ENCODE measurements at regions not wholly inside any gene's neighbourhood (a gene's known extent, or its start where the extent isn't known, plus 50 kb on each side); places are given as distances from the start of the nearest gene placed in this dataset.

- Mint-ChIP-seq H3K4me1 (no peaks in the 10 kb centered on the region), H3K27me3 (no peaks in the 10 kb centered on the region), H3K36me3 (ENCODE audit: low read depth) (no peaks in the 10 kb centered on the region), H3K9me3 (peaks cover 4% of the 10 kb centered on the region), H3K4me3 (no peak overlapping the region), H3K27ac (no peak overlapping the region)
- no peak for ATAC-seq (replicated peaks)
These were observed 339.0 kb downstream of the KCNN2 start for GRCh38 chr5:114700823-114701222.

- H3K36me3 Mint-ChIP-seq (ENCODE audit: low read depth), result no peaks in the 10 kb centered on the region
- no peaks in the 10 kb centered on the region for H3K27me3 Mint-ChIP-seq
- no peak overlapping the region for H3K4me3 Mint-ChIP-seq
- no peak overlapping the region for H3K27ac Mint-ChIP-seq
- H3K4me1 Mint-ChIP-seq, result no peaks in the 10 kb centered on the region
- peaks cover 4% of the 10 kb centered on the region for H3K9me3 Mint-ChIP-seq
- ATAC-seq (replicated peaks), result no peak
These were observed 333.5 kb downstream of the KCNN2 start for GRCh38 chr5:114695292-114695904.

DNA sequence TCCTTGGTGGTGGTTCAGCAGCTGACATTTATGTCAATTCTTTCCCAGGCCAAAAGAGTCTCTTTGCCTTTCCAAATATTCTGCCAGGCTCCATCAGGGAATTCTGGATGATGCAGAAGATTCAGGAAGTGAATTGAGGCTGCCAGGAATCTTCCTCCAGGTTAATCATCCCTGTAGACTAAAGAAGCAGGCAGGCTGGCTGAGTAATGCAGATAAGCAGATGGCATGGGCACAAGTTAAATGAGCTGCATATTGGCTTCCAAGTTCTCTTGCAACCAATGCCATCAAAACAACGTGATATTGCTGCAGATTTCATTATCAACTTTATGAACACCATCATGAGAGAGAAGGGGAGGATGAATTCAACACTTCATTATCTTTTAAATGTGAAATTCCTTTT, 324.5 kb downstream of the KCNN2 start:
- Mint-ChIP-seq H3K27ac (no peak overlapping the region), H3K9me3 (peaks cover 3% of the 10 kb centered on the region), H3K4me1 (no peaks in the 10 kb centered on the region), H3K4me3 (no peak overlapping the region), H3K27me3 (no peaks in the 10 kb centered on the region), H3K36me3 (ENCODE audit: low read depth) (no peaks in the 10 kb centered on the region)
- no peak for ATAC-seq (replicated peaks)

GRCh38 chr5:114678778-114679177, 316.9 kb downstream of the KCNN2 start:
- no peaks in the 10 kb centered on the region for H3K36me3 Mint-ChIP-seq (ENCODE audit: low read depth)
- H3K9me3 Mint-ChIP-seq, result no peaks in the 10 kb centered on the region
- H3K4me1 Mint-ChIP-seq, result no peaks in the 10 kb centered on the region
- no peak overlapping the region for H3K4me3 Mint-ChIP-seq
- ATAC-seq (replicated peaks), result no peak
- H3K27ac Mint-ChIP-seq, result no peak overlapping the region
- no peaks in the 10 kb centered on the region for H3K27me3 Mint-ChIP-seq

DNA sequence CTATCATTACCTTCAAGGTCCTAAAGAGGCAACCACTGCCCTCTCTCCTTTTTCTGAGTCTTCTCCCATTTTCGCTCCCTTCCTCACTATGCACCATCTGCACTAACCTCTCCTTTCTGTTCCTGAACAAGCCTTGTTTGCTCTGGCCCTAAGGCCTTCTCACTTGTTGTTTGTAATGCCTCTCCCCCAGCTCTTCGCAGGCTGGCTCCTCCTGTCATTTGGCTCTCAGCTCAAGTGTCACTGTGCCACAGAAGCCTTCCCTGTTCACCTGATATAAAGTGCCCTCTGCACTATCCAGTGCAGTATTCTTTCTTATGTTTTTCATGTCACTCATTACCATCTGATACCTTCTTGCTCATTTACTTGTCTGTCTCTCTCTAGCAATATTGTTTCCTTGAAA, 303.7 kb downstream of the KCNN2 start:
- Mint-ChIP-seq H3K4me3 (no peak overlapping the region), H3K36me3 (ENCODE audit: low read depth) (no peaks in the 10 kb centered on the region), H3K9me3 (peaks cover 26% of the 10 kb centered on the region), H3K27ac (no peak overlapping the region), H3K4me1 (no peaks in the 10 kb centered on the region), H3K27me3 (no peaks in the 10 kb centered on the region)
- ATAC-seq (replicated peaks), result no peak

DNA sequence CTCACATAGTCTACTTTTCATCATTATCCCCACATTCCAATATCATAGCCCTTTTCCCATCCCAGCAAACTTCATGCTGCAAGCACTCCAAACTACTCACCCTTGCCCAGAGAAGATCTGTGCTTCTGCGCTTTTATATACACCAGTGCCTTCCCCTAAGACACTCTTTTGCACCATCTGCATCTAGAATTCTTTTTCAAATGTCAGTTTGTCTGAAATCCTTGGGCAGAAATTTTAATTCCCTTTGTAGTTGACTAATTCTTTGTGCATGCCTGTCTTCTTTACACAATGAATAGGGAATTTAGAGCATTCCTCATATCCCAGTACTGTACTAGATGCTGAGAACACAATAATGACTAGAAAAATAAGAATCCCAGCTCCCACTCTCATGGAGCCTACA, 298.9 kb downstream of the KCNN2 start:
- no peak for ATAC-seq (replicated peaks)
- no peaks in the 10 kb centered on the region for H3K4me1 Mint-ChIP-seq
- no peak overlapping the region for H3K4me3 Mint-ChIP-seq
- H3K36me3 Mint-ChIP-seq (ENCODE audit: low read depth), result no peaks in the 10 kb centered on the region
- H3K9me3 Mint-ChIP-seq, result peaks cover 24% of the 10 kb centered on the region
- H3K27ac Mint-ChIP-seq, result no peak overlapping the region
- no peaks in the 10 kb centered on the region for H3K27me3 Mint-ChIP-seq

GRCh38 chr5:114658194-114658593, 296.3 kb downstream of the KCNN2 start:
- no peak overlapping the region for H3K27ac Mint-ChIP-seq
- no peak for ATAC-seq (replicated peaks)
- peaks cover 20% of the 10 kb centered on the region for H3K9me3 Mint-ChIP-seq
- H3K36me3 Mint-ChIP-seq (ENCODE audit: low read depth), result no peaks in the 10 kb centered on the region
- H3K4me3 Mint-ChIP-seq, result no peak overlapping the region
- H3K27me3 Mint-ChIP-seq, result no peaks in the 10 kb centered on the region
- H3K4me1 Mint-ChIP-seq, result no peaks in the 10 kb centered on the region

GRCh38 chr5:114657342-114658130, 295.7 kb downstream of the KCNN2 start:
- ATAC-seq (replicated peaks), result no peak
- Mint-ChIP-seq H3K4me1 (no peaks in the 10 kb centered on the region), H3K27ac (no peak overlapping the region), H3K4me3 (no peak overlapping the region), H3K9me3 (peaks cover 18% of the 10 kb centered on the region), H3K27me3 (no peaks in the 10 kb centered on the region), H3K36me3 (ENCODE audit: low read depth) (no peaks in the 10 kb centered on the region)

DNA sequence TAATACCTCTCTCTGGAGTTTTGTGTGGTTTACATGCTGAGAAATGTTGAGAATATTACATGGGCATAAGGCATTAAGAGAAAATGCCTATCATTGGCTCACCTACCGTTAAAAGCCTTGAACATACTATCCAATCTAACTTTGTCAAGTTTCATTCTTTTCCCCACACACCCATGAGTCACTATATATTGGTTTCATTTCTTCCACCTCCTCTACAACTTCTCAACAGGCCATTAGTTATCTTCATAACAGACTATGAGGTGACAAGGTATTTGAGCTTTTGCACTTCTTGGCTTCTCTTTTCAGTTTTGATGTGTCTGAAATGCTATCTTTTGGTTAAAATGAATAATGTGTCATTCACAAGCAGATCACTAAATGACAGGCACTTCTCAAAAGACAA, 288.0 kb downstream of the KCNN2 start:
- ATAC-seq (replicated peaks), result no peak
- peaks cover 9% of the 10 kb centered on the region for H3K9me3 Mint-ChIP-seq
- no peaks in the 10 kb centered on the region for H3K27me3 Mint-ChIP-seq
- no peaks in the 10 kb centered on the region for H3K36me3 Mint-ChIP-seq (ENCODE audit: low read depth)
- H3K4me3 Mint-ChIP-seq, result no peak overlapping the region
- no peaks in the 10 kb centered on the region for H3K4me1 Mint-ChIP-seq
- no peak overlapping the region for H3K27ac Mint-ChIP-seq

GRCh38 chr5:114648940-114649339, 287.1 kb downstream of the KCNN2 start:
- no peaks in the 10 kb centered on the region for H3K36me3 Mint-ChIP-seq (ENCODE audit: low read depth)
- ATAC-seq (replicated peaks), result no peak
- no peak overlapping the region for H3K4me3 Mint-ChIP-seq
- no peak overlapping the region for H3K27ac Mint-ChIP-seq
- no peaks in the 10 kb centered on the region for H3K27me3 Mint-ChIP-seq
- peaks cover 6% of the 10 kb centered on the region for H3K9me3 Mint-ChIP-seq
- H3K4me1 Mint-ChIP-seq, result no peaks in the 10 kb centered on the region

DNA sequence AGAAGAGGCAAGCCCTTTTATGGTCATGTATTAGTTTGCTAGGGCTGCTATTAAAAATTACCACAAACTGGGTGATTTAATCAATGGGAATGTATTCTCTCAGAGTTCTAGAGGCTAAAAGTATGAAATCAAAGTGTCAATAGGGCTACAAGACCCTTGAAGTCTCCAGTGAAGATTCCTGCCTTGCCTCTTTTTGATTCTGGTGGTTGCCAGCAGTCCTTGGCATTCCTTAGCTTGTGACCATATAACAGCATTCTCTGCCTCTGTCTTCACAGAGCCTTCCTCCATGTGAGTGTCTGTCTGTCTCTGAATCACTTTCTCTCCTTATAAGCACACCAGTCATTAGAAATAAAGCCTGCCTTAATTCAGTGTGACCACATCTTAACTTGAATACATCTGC, 282.7 kb downstream of the KCNN2 start:
- H3K36me3 Mint-ChIP-seq (ENCODE audit: low read depth), result no peaks in the 10 kb centered on the region
- peaks cover 10% of the 10 kb centered on the region for H3K9me3 Mint-ChIP-seq
- no peak overlapping the region for H3K4me3 Mint-ChIP-seq
- no peaks in the 10 kb centered on the region for H3K27me3 Mint-ChIP-seq
- no peaks in the 10 kb centered on the region for H3K4me1 Mint-ChIP-seq
- H3K27ac Mint-ChIP-seq, result no peak overlapping the region
- ATAC-seq (replicated peaks), result no peak

DNA sequence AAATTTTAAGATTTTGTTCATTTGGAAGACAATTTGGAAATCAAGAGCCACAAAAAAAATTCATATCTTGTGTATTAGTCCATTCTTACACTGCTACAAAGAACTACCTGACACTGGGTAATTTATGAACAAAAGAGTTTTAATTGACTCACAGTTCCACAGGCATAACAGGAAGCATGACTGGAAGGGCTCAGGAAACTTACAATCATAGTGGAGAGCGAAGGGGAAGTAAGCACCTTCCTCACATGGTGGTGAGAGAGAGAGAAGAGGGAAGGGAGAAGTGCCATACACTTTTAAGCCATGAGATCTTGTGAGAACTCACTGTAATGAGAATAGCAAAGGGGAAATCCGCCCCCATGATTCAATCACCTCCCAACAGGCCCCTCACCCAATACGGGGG, 274.4 kb downstream of the KCNN2 start:
- Mint-ChIP-seq H3K4me3 (no peak overlapping the region), H3K27ac (no peak overlapping the region), H3K36me3 (ENCODE audit: low read depth) (no peaks in the 10 kb centered on the region), H3K9me3 (peaks cover 4% of the 10 kb centered on the region), H3K27me3 (no peaks in the 10 kb centered on the region), H3K4me1 (no peaks in the 10 kb centered on the region)
- ATAC-seq (replicated peaks), result no peak

GRCh38 chr5:114634967-114635901, 273.4 kb downstream of the KCNN2 start:
- no peaks in the 10 kb centered on the region for H3K27me3 Mint-ChIP-seq
- H3K4me3 Mint-ChIP-seq, result no peak overlapping the region
- peaks cover 4% of the 10 kb centered on the region for H3K9me3 Mint-ChIP-seq
- ATAC-seq (replicated peaks), result no peak
- H3K27ac Mint-ChIP-seq, result no peak overlapping the region
- H3K36me3 Mint-ChIP-seq (ENCODE audit: low read depth), result no peaks in the 10 kb centered on the region
- no peaks in the 10 kb centered on the region for H3K4me1 Mint-ChIP-seq

DNA sequence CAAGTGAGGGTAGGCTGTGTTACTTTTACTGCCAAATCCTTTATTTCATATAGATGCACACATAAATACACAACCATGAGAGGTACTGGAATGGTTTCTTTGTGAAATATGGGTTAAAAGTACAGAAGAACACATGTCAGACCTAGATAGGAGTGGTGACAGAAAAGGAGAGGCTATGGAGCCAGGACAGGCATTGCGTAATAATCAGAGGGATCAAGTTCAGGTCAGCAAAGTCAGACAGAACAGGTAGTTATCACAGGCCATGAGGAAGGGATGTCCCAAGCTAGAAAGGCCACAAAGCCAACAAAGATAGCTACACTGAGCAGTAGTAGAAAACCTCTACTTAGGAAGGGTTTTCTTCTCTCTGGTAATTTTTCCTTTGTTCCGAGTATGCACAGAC, 272.6 kb downstream of the KCNN2 start:
- no peaks in the 10 kb centered on the region for H3K36me3 Mint-ChIP-seq (ENCODE audit: low read depth)
- H3K4me1 Mint-ChIP-seq, result no peaks in the 10 kb centered on the region
- ATAC-seq (replicated peaks), result no peak
- peaks cover 4% of the 10 kb centered on the region for H3K9me3 Mint-ChIP-seq
- H3K27me3 Mint-ChIP-seq, result no peaks in the 10 kb centered on the region
- H3K27ac Mint-ChIP-seq, result no peak overlapping the region
- no peak overlapping the region for H3K4me3 Mint-ChIP-seq

DNA sequence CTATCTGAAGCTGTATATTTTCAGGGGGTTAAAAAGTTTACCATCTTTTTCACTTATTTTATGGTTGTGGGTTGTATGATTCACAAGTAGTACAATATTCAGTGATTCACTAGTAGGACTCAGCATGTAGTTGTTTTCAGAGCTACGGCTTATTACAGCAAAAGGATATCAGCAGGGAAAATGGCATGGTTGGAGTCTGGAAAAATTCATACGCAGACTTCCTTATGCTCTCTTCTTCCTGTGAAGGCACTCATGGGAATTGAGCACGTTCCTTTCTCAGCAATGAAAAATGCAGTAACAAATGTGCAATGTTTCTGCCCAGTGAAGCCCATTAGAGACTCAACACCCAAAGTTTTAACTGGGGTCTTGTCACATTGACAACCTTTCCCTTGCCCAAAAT, 250.5 kb downstream of the KCNN2 start:
- Mint-ChIP-seq H3K27me3 (no peaks in the 10 kb centered on the region), H3K4me1 (no peaks in the 10 kb centered on the region), H3K4me3 (no peak overlapping the region), H3K9me3 (peaks cover 8% of the 10 kb centered on the region), H3K36me3 (ENCODE audit: low read depth) (no peaks in the 10 kb centered on the region), H3K27ac (no peak overlapping the region)
- ATAC-seq (replicated peaks), result no peak

All from activated T-helper 17 cell treated with anti-CD3 and anti-CD28 coated beads, Interleukin-2, amount 50 U/mL, for 72 hours (primary cell).